AG20443 (cell line): ENCODE measurements at regions not wholly inside any gene's neighbourhood (a gene's known extent, or its start where the extent isn't known, plus 50 kb on each side); places are given as distances from the start of the nearest gene placed in this dataset.

ENCODE experiments used
- DNase-seq: peaks from one replicate; pipeline ENCODE4 v3.0.0; 2012; ENCODE audit warnings: low spot score, mixed read lengths

DNA sequence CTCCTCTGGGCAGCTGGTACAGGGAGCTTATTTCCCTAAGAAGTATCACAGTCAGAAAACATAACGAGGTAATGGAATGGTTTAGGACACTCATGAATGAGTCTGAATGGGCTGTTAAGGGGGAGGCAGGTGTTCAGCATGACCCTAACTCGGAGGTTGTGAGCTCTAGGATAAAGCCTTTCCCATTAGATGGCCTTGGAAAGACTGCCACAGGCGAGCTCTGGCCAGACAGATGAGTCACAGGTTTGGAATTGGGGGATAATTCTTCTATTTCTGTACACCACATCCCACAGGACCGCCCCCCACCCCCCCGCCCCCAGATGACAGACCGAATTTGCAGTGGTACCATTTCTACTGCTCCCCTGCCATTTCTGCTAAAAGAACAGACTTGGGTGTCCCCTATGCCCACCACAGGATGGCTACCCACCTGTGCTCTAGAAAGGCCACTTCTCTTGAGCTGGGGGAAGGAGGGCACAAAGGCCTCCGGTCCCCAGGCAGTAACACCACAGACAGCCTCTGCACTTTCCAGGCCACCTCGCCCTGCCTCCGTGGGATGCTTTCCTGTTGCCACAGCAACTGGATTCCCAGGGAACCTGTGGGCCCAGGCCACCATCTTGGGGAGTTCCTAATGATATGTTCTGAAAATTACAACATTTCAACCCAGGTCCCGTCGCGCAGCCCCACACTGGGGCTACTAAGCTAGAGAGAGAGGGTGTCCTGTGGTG, 76.7 kb downstream of the TRIM29 start:
- DNase-seq = no peak

DNA sequence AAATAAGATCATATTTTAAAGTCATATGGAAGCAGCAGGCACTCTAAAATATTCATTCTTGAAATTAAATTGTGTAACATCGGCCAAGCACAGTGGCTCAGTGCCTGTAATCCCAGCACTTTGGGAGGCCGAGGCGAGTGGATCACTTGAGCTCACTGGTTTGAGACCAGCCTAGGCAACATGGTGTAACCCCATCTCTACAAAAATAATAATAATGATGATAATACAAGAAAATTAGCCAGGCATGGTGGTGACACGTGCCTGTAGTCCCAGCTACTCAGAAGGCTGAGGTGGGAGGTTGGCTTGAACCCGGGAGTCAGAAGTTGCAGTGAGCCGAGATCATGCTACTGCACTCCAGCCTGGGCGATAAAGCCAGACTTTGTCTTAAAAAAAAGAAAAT, 77.4 kb downstream of the TRIM29 start:
- no peak for DNase-seq

DNA sequence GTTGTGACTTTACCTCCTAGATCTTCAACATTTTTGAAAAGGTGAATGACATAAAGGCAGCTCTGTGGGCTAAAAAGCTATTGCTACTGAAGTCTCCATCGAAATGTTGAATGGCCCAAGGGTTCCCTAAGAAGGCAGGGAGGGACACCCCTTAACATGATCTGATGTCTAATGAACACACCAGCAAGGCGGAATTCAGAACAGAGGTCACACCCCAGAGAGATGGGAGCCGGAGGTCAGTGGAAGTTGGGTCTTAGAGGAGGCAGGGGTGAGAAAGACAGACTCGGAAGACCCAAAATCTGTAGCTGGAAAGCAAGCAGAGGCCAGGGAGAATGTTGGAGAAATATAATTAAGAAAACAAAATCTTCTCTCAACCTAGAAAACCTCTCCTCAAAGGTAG, 79.0 kb downstream of the TRIM29 start:
- no peak for DNase-seq

DNA sequence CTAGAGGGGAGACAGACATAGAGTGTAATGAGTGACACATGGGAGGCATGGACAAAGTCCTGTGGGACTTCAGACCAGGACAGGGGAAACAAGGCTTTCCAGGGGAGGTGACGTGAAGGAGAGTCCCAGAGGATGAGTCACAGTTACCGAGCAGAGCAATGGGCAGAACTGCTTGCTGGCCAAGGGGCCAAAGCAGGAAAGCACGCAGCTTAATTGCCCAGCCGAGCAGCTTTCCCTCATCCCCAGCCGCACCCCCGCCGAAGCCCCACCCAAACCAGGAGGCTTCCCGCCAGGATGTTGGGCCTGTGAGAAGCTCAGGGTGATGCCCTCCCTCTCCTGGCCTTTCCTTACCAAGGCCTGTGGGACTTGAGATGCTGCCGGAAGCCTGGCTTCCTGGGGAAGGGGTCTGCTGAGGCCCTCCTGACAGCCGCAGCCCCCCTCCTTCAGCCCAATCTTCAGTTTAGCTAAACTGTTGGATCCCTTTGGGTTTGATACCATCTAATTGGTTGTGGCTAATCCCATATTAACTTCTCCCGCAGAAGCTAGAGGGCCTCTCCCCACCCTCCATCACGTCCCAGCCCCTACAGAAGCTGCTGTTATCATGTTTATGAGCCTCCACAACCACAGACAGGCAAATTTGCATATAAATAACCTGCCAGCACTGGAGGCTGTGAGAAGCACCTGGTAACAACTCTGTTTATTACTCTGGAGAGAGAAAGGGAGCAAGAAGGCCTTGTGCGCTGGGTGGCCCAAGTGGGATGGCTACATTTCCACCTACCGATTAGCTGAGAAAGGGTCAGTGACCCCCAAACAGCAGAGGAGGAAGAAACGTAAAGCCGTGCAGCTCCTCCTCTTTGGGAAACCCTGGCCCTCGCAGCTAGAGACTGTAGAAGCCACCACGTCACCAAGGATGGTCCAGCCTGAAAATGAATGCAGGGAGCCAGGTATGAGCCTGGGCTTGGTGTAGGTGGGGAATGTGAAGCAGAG, 80.0 kb downstream of the TRIM29 start:
- DNase-seq = peak; percentile 65

DNA sequence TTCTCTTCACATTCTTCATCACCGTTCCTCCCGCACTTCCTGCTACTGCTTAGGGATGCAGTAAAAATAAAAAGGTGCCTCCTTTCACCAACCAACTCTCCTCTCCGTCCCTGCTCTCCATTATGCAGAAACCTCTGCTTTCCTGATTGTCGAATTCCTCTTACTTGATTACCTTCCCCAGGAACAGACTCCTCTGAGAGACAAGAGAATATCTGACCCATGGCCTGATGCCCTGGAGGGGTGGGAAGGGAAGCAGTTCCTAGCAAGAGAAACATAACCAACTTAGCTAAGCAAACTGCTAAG, 80.9 kb downstream of the TRIM29 start:
- DNase-seq = no peak

DNA sequence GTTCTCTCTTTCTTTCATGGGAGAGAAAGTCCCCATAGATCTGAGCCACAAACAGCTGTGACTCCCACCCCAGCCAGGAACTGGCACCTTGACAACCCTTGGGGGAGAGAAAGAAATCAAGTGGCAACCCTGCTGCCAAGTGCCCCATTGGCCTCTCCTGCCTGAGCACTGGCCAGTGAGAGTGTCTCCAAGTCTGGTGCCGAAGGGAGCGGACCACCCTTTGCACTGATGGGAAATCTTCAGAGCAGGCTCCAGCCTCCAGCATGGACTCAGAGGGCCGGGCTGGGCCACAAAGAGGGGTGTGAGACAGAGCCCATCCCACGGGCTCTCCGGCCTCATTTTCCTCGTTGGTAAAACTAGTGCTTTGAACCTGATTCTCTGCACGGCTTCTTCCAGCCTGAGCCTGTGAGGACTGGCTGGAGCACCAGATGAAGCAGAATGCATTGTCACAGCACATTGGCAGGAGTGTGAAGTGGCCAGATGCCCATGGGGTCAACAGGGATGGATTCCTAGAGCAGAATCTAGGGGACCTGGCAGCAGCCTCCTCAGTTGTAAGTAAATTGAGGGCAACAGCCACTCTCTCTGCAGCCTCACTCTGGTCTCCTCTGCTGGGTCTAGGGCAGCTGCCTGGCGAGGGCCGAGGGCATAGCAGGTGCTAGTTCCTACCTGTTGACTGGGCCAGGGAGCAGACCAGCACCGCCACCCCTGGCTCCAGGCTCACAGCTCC, 81.4 kb downstream of the TRIM29 start:
- no peak for DNase-seq

DNA sequence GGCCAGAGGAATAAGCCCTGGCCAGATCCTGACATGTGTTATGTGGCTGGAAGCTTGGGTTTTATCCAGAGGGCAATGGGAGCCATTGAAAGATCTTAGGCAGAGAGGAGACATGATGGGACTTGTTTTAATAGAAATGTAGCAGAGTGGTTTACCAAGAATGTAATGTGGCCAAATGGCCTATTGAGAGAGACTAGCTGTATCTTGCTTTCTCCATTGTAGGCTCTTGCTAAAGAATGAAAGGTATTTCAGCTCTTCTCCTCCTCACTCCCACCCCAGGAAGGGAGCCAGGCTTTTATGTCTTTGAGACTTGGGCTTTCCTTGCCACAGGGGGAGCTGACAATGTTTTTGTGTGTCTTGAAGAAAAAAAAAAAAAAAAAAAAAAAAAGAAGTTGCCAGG, 82.3 kb downstream of the TRIM29 start:
- DNase-seq = no peak

DNA sequence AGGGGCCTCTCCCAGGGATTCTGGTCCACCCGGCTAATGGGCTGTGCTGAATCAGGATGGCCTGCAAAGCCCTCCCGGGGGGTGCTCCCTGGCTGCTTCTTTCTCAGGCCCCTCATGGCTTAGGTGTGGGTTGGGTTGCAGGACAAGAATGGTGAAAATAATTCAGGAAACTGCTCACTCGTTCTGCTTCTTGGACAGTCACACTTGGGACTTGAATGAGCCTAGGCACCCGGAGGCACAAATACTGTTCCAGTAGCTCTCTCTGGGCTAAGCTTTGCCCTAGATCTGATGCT, 83.2 kb downstream of the TRIM29 start:
- DNase-seq = no peak

DNA sequence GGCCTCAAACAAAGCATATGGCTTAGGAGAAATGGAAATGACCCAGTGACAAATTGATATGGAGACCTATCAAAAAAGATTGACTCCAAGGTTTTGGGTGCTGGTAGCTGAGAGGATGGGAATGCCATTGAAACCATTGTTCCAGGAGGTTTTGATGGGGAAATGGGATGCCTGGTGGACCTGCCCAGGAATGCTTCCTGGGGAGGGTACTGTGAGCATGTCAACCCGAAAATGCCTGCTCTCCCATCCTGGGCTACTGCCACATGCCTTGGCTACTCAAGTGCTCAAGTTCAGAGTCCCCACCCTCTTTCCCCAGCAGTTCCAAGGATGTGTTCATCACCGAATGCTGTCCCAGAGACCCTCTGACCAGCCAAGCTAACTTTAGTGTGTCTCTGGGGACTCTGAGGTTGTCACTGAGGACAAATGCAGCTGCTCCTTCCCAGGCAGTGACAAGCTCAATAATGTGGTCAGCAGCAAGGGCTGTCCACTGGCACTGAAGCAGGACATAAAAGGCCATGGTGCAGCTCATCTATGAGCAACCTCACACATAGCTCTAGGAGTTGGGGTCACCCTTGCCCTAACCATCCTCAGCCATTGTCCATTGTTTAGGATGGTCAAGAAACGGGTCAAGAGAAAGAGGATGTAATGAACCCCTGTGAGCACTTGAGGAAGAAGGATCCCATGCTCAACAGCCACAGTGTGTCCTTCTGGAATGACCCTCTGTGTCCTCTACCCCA, 83.7 kb downstream of the TRIM29 start:
- DNase-seq = no peak

DNA sequence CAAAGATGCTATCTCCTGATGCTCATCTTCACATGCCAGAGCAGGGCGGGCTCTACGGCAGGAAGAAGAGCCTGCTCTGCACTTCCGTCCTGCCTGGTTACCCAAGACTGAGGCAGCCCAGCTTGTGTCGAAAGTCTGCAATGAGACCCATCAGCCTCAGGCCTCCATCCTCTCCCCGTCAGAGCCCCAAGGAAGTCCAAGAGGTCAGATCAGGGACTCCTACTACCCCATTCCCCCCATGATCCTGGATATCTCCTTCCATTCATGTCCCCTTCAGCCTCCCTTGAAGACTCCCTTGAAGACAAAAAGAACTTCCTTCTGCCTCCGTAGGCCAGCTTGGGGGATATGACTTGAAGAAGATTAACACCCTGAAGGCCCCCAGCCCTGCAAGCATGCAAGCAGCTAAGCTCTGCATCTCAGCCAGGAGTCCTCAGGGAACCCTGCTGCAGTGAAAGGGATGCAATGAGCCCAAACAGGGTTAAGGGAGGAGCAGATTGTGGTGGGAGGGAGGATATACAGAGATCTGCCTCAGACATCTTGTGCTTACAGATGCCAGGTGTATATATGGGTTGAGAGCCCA, 85.6 kb downstream of the TRIM29 start:
- DNase-seq = no peak

DNA sequence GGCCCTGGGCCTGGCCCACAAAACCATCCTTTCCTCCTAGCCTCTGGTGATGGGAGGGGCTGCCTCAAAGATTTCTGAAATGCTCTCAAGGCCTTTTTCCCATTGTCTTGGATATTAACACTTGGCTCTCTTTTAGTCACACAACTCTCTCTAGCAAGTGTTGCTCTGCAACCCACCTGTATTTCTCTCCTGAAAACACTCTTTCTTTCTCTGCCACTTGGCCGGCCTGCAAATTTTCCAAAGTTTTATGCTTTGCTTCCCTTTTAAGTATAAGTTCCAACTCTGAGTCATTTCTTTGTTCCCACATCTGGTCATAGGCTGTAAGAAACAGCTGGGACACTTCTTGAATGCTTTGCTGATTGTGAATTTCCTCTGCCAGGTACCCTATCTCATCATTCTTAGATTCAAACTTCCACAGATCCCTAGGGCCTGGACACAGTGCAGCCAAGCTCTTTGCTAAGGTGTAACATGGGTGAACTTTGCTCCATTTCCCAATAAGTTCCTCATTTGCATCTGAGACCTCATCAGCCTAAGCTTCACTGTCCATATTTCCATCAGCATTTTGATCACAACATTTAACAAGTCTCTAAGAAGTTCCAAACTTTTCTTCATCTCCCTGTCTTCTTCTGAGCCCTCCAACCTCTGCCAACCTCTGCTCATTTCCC, 93.8 kb downstream of the TRIM29 start:
- DNase-seq = no peak

DNA sequence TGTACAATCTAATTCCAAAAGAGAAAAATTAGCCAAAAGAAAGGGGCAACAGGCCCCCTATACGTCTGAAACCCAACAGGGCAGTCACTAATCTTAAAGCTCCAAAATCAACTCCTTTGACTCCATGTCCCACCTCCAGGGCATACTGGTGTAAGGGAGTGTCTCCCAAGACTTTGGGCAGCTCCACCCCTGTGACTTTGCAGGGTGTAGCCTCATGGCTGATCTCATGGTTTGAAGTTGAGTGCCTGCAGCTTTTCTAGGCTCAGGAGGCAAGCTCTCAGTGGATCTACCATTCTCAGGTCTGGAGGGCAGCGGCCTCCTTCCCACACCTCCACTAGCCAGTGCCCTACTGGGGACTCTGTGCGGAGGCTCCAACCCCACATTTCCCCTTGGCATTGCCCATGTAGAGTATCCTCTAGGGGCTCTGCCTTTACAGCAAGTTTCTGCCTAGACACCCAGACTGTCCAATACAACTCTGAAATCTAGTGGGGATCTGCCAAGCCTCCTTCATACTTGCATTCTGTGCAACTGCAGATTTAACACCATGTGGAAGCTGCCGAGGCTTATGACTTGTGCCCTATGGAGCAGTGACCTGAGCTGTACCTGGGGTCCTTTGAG, 94.5 kb downstream of the TRIM29 start:
- no peak for DNase-seq

DNA sequence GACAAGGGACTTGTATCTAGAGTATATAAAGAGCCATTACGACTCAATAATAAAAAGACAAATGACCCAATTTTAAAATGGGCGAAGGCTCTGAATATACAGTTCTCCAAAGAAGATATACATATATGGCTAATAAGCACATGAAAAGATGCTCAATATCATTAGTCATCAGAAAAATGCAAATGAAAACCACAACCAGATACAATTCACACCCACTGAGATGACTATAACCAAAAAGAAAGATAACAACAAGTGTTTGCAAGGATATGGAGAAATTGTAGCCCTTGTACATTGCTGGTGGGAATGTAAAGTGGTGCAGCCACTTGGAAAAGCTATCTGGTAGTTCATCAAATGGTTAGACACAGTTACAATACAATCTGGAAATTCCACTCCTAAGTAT, 96.3 kb downstream of the TRIM29 start:
- no peak for DNase-seq

DNA sequence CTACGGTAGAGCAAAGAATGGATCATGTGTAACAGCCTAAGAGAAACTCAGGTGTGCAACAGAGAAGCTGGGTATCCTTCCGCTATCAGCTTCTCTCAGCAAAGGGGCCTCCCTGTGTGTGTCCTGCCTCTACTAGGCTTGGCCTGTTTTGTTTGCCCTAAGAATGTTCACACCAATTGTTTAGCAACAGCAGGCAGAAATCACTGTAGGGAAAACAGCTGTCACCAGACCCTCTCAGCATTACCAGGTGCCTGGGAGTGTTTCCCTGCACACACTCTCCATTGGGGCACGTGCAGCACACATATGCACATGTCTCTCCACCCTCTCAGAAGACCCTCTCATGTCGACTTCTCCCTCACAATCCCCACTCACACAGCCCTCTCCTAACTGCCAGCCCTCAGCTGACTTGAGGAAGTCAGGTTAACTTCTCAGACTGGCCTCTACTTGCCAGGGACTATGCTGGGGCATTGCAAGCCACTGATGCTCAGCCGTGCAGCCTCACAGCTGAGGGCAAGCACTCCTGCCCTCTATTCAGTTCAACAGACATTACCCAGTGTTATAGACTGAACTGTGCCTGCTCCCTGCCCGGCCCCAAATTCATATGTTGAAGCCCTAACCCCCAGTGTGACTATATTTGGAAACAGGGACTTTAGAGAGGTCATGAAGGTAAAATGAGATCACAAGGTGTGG, 97.6 kb downstream of the TRIM29 start:
- no peak for DNase-seq

DNA sequence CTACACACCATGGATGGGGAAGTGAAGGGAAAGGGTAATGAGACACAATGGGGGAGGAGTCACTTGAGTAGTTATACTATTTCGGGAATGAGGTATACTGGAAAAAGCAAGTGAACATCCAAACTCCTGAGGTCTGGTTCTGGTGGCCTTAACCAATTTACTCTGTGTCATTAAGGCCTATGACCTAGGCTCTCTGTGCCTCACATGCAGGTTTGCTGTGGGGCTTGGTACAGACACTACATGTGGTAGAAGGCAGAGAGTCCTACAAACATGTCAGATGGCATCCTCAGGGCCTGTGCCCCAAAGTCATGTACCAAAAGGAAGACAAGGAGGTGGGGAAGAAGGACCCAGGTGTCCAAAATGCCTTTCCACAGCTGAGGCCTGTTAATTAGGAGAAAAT, 98.9 kb downstream of the TRIM29 start:
- no peak for DNase-seq

DNA sequence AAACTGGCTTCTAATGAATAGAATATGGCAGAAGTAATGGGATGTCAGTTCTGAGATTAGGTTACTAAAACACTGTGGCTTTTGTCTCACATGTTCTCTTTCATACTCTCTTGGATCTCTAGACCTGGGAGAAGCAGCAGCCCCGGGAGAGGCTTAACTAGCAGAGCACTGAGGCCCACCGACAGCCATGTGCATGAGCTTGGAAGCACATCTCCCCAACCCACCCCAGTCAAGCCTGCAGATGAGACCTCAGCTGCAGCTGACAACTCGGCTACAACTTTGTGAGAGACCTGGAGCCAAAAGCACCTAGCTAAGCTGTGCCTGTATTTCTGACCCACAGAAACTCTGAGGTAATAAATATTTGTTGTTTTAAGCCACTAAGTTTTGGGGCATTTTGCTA, 100.8 kb downstream of the TRIM29 start:
- no peak for DNase-seq

DNA sequence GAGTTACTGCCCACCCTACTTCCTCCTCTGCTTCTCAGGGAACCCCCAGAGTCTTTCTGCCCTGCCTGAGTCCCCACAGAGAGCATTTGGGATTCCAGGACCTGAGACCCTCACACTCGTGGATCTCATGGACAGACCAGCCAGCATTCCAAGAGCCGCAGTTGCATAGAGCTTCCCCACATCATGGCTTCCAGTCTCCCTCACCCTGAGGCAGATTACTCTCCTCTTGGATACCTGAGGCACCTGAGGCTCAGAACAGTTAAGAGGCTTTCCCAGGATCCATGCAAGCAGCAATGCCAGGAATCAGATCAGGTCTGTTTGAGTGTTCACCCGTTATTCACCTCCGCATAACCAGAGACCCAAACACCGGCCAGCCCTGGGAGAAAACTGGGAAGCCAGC, 102.2 kb downstream of the TRIM29 start:
- DNase-seq = no peak

DNA sequence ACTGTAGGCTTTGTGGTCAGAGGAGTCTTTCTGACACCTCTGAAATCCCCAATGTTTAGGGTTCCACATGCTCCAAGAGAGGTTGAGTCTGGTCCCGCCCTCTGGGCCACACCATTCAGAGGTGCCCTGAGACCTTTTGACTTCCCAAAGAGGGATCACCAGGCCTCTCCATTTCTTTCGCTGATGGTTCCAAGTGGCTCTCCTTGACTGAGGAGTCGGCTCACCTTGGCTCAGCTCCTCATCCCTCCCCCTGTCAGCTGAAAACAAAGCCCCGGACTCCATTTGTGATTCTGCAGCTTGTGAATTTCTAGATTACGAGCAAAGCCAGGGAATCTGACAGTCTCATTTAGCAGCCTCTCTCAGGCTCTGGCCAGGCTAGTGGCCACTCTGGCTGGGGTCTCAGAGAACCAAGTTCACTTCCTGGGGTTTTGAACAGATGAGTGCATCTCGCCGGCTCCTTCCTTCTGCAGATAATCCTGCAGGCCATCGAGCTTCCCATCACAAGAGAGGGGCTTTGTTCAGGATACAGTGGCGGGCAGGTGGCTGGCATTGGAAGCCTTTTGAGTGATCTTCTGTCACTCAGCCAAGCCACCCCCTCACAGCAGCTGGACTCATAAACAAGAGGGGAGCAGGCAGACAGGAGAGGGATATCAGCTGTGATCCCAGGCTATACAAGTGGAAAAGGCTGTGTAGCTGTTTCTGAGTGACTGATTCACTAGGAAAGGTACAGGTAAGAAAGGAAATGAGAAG, 102.9 kb downstream of the TRIM29 start:
- DNase-seq = no peak

DNA sequence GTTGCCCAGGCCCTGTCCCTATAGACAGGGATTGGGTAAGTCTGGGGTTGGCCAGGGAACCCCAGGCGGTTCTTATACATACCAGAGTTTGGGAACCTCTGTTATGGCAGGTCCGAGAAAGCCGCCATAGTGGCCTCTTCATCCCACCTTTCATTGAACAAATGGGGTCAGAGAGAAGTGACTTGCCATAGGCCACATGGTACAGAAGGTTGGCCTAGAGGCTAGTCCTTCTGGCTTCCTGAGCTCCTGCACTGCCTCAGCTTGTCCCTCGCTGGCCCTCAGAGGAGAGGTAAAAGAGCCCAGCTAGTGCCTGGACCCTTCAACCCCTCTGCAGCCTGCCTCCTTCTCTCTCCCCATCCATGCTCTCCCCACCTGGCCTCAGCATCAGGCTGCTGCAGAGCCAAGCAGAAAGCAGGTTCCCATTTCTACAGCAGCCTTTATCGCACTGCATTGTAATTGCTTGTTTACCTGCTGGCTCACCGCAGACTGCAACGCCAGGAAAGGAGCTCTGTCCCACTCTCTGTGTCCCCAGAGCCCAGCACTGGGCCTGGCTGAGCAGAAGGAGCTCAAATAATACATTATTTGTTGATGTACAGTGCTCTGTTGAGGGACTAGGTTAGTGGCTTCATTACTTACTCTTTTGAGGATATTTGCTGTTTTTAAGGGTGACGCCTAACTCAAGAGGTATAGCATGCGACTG, 103.6 kb downstream of the TRIM29 start:
- DNase-seq = no peak
